Gastroesophageal sphincter (tissue), 4 donors: ENCODE measurements at regions not wholly inside any gene's neighbourhood (a gene's known extent, or its start where the extent isn't known, plus 50 kb on each side); places are given as distances from the start of the nearest gene placed in this dataset.
"Not testable (repeated sequence)": the region's sequence is repeated elsewhere in the genome, so short reads cannot be mapped to it uniquely, and the experiment has no call there.

Experiments
- ATAC-seq: fragments of 150-250 bp; one replicate; pipeline ENCODE4 v1.9.1; 2016; ENCODE audit warnings: mild to moderate bottlenecking, moderate library complexity
- H3K27ac ChIP-seq, 4 donors: fragments of 200-600 bp; sonication (generic) in 3 of 4; 1 replicate in 3 of 4; 2 replicates in 1 of 4; pipeline ENCODE4 v1.5.1; 2016 to 2019
- H3K27me3 ChIP-seq: fragments of 200-600 bp; sonication (generic); one replicate; pipeline ENCODE4 v1.5.1; 2019
- H3K36me3 ChIP-seq, 2 donors: fragments of 200-600 bp; sonication (generic); one replicate each; pipeline ENCODE4 v1.5.1; 2019; ENCODE audit warnings: control low read depth in 1 of 2
- H3K4me1 ChIP-seq, 3 donors: fragments of 200-600 bp; sonication (generic); 1 replicate in 2 of 3; 2 replicates in 1 of 3; pipeline ENCODE4 v1.5.1; 2016 to 2019; ENCODE audit warnings: control low read depth in 2 of 3
- H3K4me3 ChIP-seq, 2 donors: fragments of 200-600 bp; sonication (generic); one replicate each; pipeline ENCODE4 v1.5.1; 2019; ENCODE audit warnings: mild to moderate bottlenecking in 1 of 2, moderate library complexity in 1 of 2
- H3K9me3 ChIP-seq, 3 donors: fragments of 200-600 bp; sonication (generic); one replicate each; pipeline ENCODE4 v1.5.1; 2017 to 2019; ENCODE audit warnings: control low read depth in 2 of 3
- CTCF ChIP-seq, 4 experiments: fragments of 200-600 bp in 2 of 4; fragments of 450-650 bp in 2 of 4; sonication (generic) in 1 of 4; IDR thresholded peaks; one replicate each; pipeline ENCODE4 v1.5.1; 2017 to 2019; ENCODE audit warnings: antibody characterized with exemption in 4 of 4, mild to moderate bottlenecking in 2 of 4, moderate library complexity in 2 of 4
- EP300 ChIP-seq: sonication (generic); formaldehyde crosslinking; IDR thresholded peaks from one replicate; pipeline ENCODE4 v1.6.1; 2017; ENCODE audit warnings: antibody characterized with exemption, mild to moderate bottlenecking
- POLR2A ChIP-seq, 2 donors: fragments of 450-650 bp; IDR thresholded peaks; one replicate each; pipeline ENCODE4 v1.6.1; 2017; ENCODE audit warnings: antibody characterized with exemption in 2 of 2, mild to moderate bottlenecking in 2 of 2, moderate library complexity in 1 of 2
- POLR2AphosphoS5 ChIP-seq: sonication (generic); formaldehyde crosslinking; IDR thresholded peaks from one replicate; pipeline ENCODE4 v1.6.1; 2017; ENCODE audit warnings: antibody characterized with exemption
- WGBS, 2 donors: methylation state at CpG; one replicate each; pipeline ENCODE4 v1.1.5; 2018; ENCODE audit warnings: low coverage in 1 of 2; 5-methylcytosine and 5-hydroxymethylcytosine counted together

DNA sequence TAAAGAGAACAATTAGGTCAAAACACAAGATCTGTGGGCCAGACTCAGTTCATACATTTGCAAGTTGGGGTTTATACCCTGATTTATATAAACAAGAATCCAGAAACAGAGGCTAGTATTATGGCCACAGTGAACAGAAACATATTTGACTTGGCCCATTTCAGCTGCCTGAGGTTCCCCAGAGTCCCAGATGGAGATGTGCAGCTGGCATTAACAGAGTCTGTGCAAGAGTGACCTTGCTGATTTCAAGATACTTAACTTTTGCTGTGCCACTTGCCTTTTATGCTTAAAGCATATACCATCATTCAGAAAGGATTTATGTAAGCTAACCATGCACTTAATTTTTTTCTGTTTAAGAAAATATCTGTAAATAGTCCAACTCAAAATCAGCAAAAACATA, 636.3 kb downstream of the TRIB2 start:
- H3K9me3 ChIP-seq = no peaks in the 10 kb centered on the region
- H3K4me1 ChIP-seq = no peaks in the 10 kb centered on the region
- no peaks in the 10 kb centered on the region for H3K27me3 ChIP-seq
- no peak for ATAC-seq
- no peak overlapping the region for H3K27ac ChIP-seq
- TF ChIP-seq EP300 = no peak
- no peaks in the 10 kb centered on the region for H3K36me3 ChIP-seq
- H3K4me3 ChIP-seq = no peak overlapping the region

DNA sequence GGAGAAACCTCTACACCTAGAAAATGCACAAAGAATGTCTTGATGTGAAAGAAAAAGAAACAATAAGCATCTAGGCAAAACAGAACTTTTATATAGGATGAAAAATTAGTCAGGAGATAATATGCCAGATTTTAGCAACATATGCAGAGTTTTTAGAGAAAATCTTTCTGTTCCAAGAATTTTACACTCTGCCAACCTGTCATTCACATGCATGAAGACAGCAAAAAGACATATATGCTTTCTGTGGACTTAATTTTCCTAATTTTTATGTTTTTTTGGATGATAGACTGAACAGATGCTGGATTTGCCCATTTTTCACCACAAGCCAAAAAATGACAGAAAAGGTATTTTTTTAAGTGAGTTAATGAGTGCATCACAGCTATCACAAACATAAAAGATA, 637.3 kb downstream of the TRIB2 start:
- Histone ChIP-seq H3K9me3 (no peaks in the 10 kb centered on the region), H3K4me1 (no peaks in the 10 kb centered on the region), H3K4me3 (no peak overlapping the region), H3K27ac (no peak overlapping the region), H3K36me3 (no peaks in the 10 kb centered on the region), H3K27me3 (no peaks in the 10 kb centered on the region)
- ATAC-seq = no peak
- no peak for TF ChIP-seq POLR2A (IDR thresholded peaks at IDR 0.05)
- TF ChIP-seq EP300 = no peak
- no peak for TF ChIP-seq CTCF (IDR thresholded peaks at IDR 0.05)
- no peak for TF ChIP-seq POLR2AphosphoS5

DNA sequence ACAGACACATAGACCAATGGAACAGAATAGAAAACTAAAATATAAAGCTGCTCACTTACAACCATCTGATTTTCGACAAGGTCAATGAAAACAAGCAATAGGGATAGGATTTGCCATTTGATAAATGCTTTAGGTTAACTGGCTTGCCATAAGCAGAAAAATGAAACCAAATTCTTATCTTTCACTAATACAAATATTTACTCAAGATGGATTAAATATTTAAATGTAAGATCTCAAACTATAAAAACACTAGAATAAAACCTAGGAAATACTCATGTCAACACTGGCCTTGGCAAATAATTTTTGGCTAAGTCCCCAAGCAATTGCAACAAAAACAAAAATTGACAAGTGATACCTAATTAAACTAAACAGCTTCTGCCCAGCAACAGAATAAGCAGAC, 665.2 kb downstream of the TRIB2 start:
- H3K4me1 ChIP-seq, H3K27me3 ChIP-seq: not testable (repeated sequence)
- WGBS, 2 donors = 19 to 33% methylated on average over 1 of the region's 1 CpG

DNA sequence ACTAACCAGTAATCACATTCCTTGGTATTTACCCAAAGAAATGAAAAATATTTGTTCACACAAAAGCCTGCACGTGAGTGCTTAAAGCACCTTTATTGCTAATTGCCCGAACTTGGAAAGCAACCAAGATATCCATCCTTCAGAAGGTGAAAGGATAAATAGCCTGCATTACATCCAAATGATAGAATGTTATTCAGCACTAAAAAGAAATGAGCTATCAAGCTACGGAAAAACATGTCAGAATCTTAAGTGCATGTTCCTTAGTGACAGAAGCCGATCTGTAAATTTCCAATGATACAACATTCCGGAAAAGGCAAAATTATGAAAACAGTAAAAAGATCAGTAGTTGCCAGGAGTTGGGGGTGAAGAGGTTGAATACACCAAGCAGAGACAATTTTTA, 672.4 kb downstream of the TRIB2 start:
- H3K27ac ChIP-seq, H3K4me3 ChIP-seq, ATAC-seq, H3K27me3 ChIP-seq, H3K4me1 ChIP-seq, H3K36me3 ChIP-seq: not testable (repeated sequence)
- H3K9me3 ChIP-seq = peaks cover 0 to 15% (median 0%) of the 10 kb centered on the region in 3 donors
- 69 to 83% methylated on average over 5 of the region's 5 CpGs for WGBS, 2 donors

More for the DNA sequence above, 665.2 kb downstream of the TRIB2 start:
- not testable (repeated sequence) for H3K9me3 ChIP-seq, H3K4me3 ChIP-seq, H3K27ac ChIP-seq, H3K36me3 ChIP-seq, ATAC-seq

DNA sequence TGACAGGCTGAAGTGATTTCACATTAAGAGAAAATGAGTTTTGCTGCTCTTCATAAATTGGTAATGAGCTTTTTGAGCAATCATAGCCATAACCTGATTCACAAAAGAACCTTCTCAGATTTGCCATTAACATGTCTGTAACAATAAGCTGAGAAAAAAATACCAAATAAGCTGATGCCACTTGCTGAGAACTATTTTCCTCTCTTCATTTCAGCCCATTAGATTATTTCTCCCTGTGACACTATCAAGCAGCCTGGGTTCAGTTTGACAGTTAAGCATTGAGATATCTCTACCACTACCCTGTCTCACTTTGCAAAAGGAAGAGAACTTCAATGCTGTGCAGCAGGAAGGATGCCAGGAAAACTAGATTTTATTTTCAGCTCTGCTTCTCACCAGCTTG, 673.9 kb downstream of the TRIB2 start:
- no peaks in the 10 kb centered on the region for H3K27me3 ChIP-seq
- no peak for TF ChIP-seq POLR2AphosphoS5
- TF ChIP-seq CTCF (IDR thresholded peaks at IDR 0.05) = no peak
- TF ChIP-seq POLR2A (IDR thresholded peaks at IDR 0.05) = no peak
- TF ChIP-seq EP300 = no peak

DNA sequence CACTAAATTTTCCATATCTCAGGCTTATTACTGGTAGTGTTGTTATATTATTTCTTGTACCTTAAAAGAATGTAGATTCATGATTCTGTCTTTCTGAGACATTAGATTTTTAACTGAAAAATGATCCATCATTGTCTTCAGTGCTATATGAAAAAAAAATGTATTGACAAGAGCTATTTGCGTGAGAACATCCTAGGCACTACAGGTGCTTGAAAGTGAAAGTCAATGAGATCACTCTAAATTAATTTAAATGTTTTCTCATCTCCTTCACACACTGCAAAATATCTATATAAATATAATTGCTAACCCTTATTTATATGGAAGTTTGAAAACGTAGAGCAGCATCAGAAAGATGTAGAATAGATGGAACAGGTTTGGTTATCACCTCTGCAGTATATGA, 684.6 kb downstream of the TRIB2 start:
- H3K4me3 ChIP-seq = no peak overlapping the region
- TF ChIP-seq POLR2A (IDR thresholded peaks at IDR 0.05) = no peak
- TF ChIP-seq CTCF (IDR thresholded peaks at IDR 0.05) = no peak
- no peak for TF ChIP-seq POLR2AphosphoS5
- no peak for TF ChIP-seq EP300
- H3K4me1 ChIP-seq = no peaks in the 10 kb centered on the region
- H3K36me3 ChIP-seq = no peaks in the 10 kb centered on the region
- ATAC-seq = no peak
- peaks cover 0 to 9% (median 0%) of the 10 kb centered on the region in 3 donors for H3K9me3 ChIP-seq
- WGBS, 2 donors = 66 to 74% methylated on average over 2 of the region's 2 CpGs
- no peaks in the 10 kb centered on the region for H3K27me3 ChIP-seq
- H3K27ac ChIP-seq = no peak overlapping the region

More for the DNA sequence above, 673.9 kb downstream of the TRIB2 start:
- Histone ChIP-seq H3K4me3 (no peak overlapping the region), H3K9me3 (peaks cover 0 to 15% (median 0%) of the 10 kb centered on the region in 3 donors), H3K36me3 (no peaks in the 10 kb centered on the region), H3K27ac (no peak overlapping the region), H3K4me1 (no peaks in the 10 kb centered on the region)
- no peak for ATAC-seq

GRCh38 chr2:13413989-13414388, 697.3 kb downstream of the TRIB2 start:
- TF ChIP-seq EP300 (no peak), POLR2AphosphoS5 (no peak)
- no peak for ATAC-seq

More at GRCh38 chr2:13413989-13414388, 697.3 kb downstream of the TRIB2 start:
- no peaks in the 10 kb centered on the region for H3K4me1 ChIP-seq
- no peaks in the 10 kb centered on the region for H3K36me3 ChIP-seq
- no peaks in the 10 kb centered on the region for H3K27me3 ChIP-seq
- H3K27ac ChIP-seq = no peak overlapping the region
- H3K4me3 ChIP-seq = no peak overlapping the region
- 83 to 90% methylated on average over 1 of the region's 1 CpG for WGBS, 2 donors
- H3K9me3 ChIP-seq = no peaks in the 10 kb centered on the region
